Stomach smooth muscle (tissue), 2 donors: ENCODE measurements at regions not wholly inside any gene's neighbourhood (a gene's known extent, or its start where the extent isn't known, plus 50 kb on each side); places are given as distances from the start of the nearest gene placed in this dataset.
"Not testable (repeated sequence)": the region's sequence is repeated elsewhere in the genome, so short reads cannot be mapped to it uniquely, and the experiment has no call there.

Source experiments
- H3K27ac ChIP-seq: one replicate; pipeline ENCODE4 v1.7.0; 2013; ENCODE audit warnings: mild to moderate bottlenecking, low read length, inconsistent platforms
- H3K27me3 ChIP-seq, 2 donors: one replicate each; pipeline ENCODE4 v1.7.0; 2013; ENCODE audit warnings: low read length in 2 of 2; ENCODE audit not compliant: insufficient read depth in 2 of 2, control insufficient read depth in 1 of 2
- H3K36me3 ChIP-seq, 2 donors: one replicate each; pipeline ENCODE4 v1.7.0; 2013; ENCODE audit warnings: low read length in 2 of 2; ENCODE audit not compliant: control insufficient read depth in 2 of 2, insufficient read depth in 2 of 2
- H3K4me1 ChIP-seq: one replicate; pipeline ENCODE4 v1.7.0; 2013; ENCODE audit warnings: low read length; ENCODE audit not compliant: control insufficient read depth, insufficient read depth
- H3K4me3 ChIP-seq, 2 donors: one replicate each; pipeline ENCODE4 v1.7.0; 2013; ENCODE audit warnings: low read length in 2 of 2
- H3K9ac ChIP-seq, 2 donors: one replicate each; pipeline ENCODE4 v1.7.0; 2013; ENCODE audit warnings: low read length in 2 of 2, mild to moderate bottlenecking in 1 of 2
- H3K9me3 ChIP-seq, 2 donors: one replicate each; pipeline ENCODE4 v1.7.0; 2013; ENCODE audit warnings: low read length in 2 of 2; ENCODE audit not compliant: control insufficient read depth in 2 of 2
- donor health status: healthy.
- donor health status: Pancreatic carcinoma.

GRCh38 chr11:25602959-25603358 lies 729.0 kb upstream of the ANO3 start:
- Histone ChIP-seq H3K4me1 (no peaks in the 10 kb centered on the region), H3K9ac (no peak overlapping the region), H3K4me3 (no peak overlapping the region), H3K36me3 (no peaks in the 10 kb centered on the region), H3K27me3 (no peaks in the 10 kb centered on the region), H3K9me3 (no peaks in the 10 kb centered on the region), H3K27ac (no peak overlapping the region)

- no peak overlapping the region for H3K27ac ChIP-seq
- H3K27me3 ChIP-seq: no peaks in the 10 kb centered on the region
- no peaks in the 10 kb centered on the region for H3K9me3 ChIP-seq
- H3K36me3 ChIP-seq: no peaks in the 10 kb centered on the region
- no peak overlapping the region for H3K4me3 ChIP-seq
- no peaks in the 10 kb centered on the region for H3K4me1 ChIP-seq
- no peak overlapping the region for H3K9ac ChIP-seq
These were observed 719.1 kb upstream of the ANO3 start for GRCh38 chr11:25612806-25613205.

GRCh38 chr11:25613451-25613850 lies 718.5 kb upstream of the ANO3 start:
- Histone ChIP-seq H3K36me3 (no peaks in the 10 kb centered on the region), H3K4me3 (no peak overlapping the region)

GRCh38 chr11:25613865-25614264 lies 718.1 kb upstream of the ANO3 start:
- Histone ChIP-seq H3K27me3 (no peaks in the 10 kb centered on the region), H3K4me1 (no peaks in the 10 kb centered on the region), H3K9ac (no peak overlapping the region), H3K36me3 (no peaks in the 10 kb centered on the region), H3K9me3 (no peaks in the 10 kb centered on the region), H3K27ac (no peak overlapping the region), H3K4me3 (no peak overlapping the region)

More at GRCh38 chr11:25613451-25613850, 718.5 kb upstream of the ANO3 start:
- Histone ChIP-seq H3K4me1 (no peaks in the 10 kb centered on the region), H3K9ac (no peak overlapping the region), H3K27ac (no peak overlapping the region), H3K27me3 (no peaks in the 10 kb centered on the region), H3K9me3 (no peaks in the 10 kb centered on the region)

DNA sequence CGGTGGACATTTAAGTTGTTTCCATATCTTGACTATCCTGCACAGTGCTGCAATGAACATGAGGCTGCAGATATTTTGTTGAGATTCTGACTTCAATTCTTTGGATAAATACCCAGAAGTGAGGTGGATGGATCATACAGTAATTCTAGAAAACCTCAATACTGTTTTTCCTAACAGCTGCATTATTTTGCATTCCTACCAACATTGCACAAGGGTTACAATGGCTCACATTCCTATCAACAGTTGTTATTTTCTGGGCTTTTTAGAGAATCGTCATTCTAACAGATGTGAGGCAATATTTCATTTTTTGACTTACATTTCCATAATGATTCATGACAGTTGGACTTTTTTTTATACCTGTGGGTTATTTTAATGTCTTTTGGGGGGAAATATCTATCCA lies 716.9 kb upstream of the ANO3 start:
- Histone ChIP-seq H3K9ac (no peak overlapping the region), H3K36me3 (no peaks in the 10 kb centered on the region)

GRCh38 chr11:25615841-25616240 lies 716.1 kb upstream of the ANO3 start:
- H3K27ac ChIP-seq: no peak overlapping the region
- H3K4me3 ChIP-seq: no peak overlapping the region
- no peaks in the 10 kb centered on the region for H3K4me1 ChIP-seq
- no peaks in the 10 kb centered on the region for H3K27me3 ChIP-seq
- no peak overlapping the region for H3K9ac ChIP-seq
- H3K9me3 ChIP-seq: no peaks in the 10 kb centered on the region
- no peaks in the 10 kb centered on the region for H3K36me3 ChIP-seq

More for the DNA sequence above, 716.9 kb upstream of the ANO3 start:
- no peak overlapping the region for H3K4me3 ChIP-seq
- no peaks in the 10 kb centered on the region for H3K9me3 ChIP-seq
- H3K4me1 ChIP-seq: no peaks in the 10 kb centered on the region
- H3K27ac ChIP-seq: no peak overlapping the region
- H3K27me3 ChIP-seq: no peaks in the 10 kb centered on the region

- H3K4me3 ChIP-seq: no peak overlapping the region
- no peak overlapping the region for H3K9ac ChIP-seq
- no peaks in the 10 kb centered on the region for H3K36me3 ChIP-seq
These were observed 706.8 kb upstream of the ANO3 start for GRCh38 chr11:25625094-25625493.

DNA sequence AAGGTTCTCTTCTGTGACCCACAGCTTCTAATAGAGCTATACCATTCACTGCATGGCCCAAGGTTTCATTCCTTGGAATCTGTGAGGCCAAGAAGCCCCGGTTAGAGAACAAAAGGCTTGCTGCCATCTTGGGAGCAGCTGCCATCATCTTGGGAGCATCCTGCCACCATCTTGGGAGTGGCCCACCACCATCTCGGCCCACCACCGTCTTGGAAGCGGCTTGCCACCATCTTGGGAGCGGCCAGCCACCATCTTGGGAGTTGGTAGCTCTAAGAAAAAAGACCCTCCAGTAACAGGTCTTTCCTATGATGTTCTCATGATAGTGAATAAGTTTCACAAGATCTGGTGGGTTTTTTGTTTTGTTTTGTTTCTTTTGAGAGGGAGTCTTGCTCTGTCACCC lies 703.9 kb upstream of the ANO3 start:
- Histone ChIP-seq H3K27me3 (no peaks in the 10 kb centered on the region), H3K9ac (no peak overlapping the region), H3K27ac (no peak overlapping the region), H3K4me1 (no peaks in the 10 kb centered on the region), H3K36me3 (no peaks in the 10 kb centered on the region), H3K9me3 (no peaks in the 10 kb centered on the region), H3K4me3 (no peak overlapping the region)

More at GRCh38 chr11:25625094-25625493, 706.8 kb upstream of the ANO3 start:
- no peaks in the 10 kb centered on the region for H3K27me3 ChIP-seq
- H3K4me1 ChIP-seq: no peaks in the 10 kb centered on the region
- no peak overlapping the region for H3K27ac ChIP-seq
- no peaks in the 10 kb centered on the region for H3K9me3 ChIP-seq

GRCh38 chr11:25633230-25633629 lies 698.7 kb upstream of the ANO3 start:
- H3K9ac ChIP-seq: no peak overlapping the region
- H3K36me3 ChIP-seq: no peaks in the 10 kb centered on the region
- H3K27ac ChIP-seq: no peak overlapping the region
- no peaks in the 10 kb centered on the region for H3K9me3 ChIP-seq
- no peaks in the 10 kb centered on the region for H3K4me1 ChIP-seq
- H3K4me3 ChIP-seq: no peak overlapping the region
- H3K27me3 ChIP-seq: no peaks in the 10 kb centered on the region

DNA sequence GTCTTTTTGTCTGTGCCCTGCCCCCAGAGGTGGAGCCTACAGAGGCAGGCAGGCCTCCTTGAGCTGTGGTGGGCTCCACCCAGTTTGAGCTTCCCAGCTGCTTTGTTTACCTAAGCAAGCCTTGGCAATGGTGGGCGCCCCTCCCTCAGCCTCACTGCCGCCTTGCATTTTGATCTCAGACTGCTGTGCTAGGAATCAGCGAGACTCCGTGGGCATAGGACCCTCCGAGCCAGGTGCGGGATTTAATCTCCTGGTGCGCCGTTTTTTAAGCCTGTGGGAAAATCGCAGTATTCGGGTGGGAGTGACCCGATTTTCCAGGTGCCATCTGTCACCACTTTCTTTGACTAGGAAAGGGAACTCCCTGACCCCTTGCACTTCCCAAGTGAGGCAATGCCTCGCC lies 682.7 kb upstream of the ANO3 start:
- H3K36me3 ChIP-seq, H3K9me3 ChIP-seq, H3K9ac ChIP-seq, H3K4me1 ChIP-seq, H3K27ac ChIP-seq, H3K27me3 ChIP-seq, H3K4me3 ChIP-seq: not testable (repeated sequence)

DNA sequence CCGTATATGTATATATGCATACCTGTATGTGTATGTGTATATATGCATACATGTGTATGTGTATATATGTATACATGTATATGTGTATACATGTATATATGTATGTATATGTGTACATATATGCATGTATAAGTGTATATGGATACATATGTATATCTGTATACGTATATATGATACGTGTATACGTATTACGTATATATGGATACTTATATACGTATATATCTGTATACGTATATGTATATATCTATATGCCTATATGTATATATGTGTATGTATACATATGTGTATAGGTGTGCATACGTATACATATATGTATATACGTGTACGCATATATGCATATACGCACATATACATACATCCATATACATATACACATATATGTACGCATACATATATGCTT lies 681.6 kb upstream of the ANO3 start:
- H3K27ac ChIP-seq: no peak overlapping the region
- no peaks in the 10 kb centered on the region for H3K27me3 ChIP-seq
- H3K9ac ChIP-seq: no peak overlapping the region
- H3K9me3 ChIP-seq: no peaks in the 10 kb centered on the region
- H3K4me1 ChIP-seq: no peaks in the 10 kb centered on the region
- H3K36me3 ChIP-seq: no peaks in the 10 kb centered on the region
- H3K4me3 ChIP-seq: no peak overlapping the region
